PC-9 (cell line): ENCODE measurements at regions not wholly inside any gene's neighbourhood (a gene's known extent, or its start where the extent isn't known, plus 50 kb on each side); places are given as distances from the start of the nearest gene placed in this dataset.

Source experiments
- BruUV-seq: library from RNA; stranded (reverse); fragments of 400-500 nt; replicated peaks from 2 replicates; lab custom pipeline; 2021; lab: Mats Ljungman, UMichigan
- CTCF ChIA-PET: fragments of 300-600 bp; sonication (Branson Sonifier 250); formaldehyde crosslinking; loops from one replicate; lab custom pipeline; 2022; ENCODE audit warnings: antibody characterized with exemption; lab: Charles Lee
- POLR2A ChIA-PET: fragments of 300-600 bp; sonication (Branson Sonifier 250); formaldehyde crosslinking; loops from one replicate; lab custom pipeline; 2022; ENCODE audit warnings: antibody characterized with exemption; ENCODE audit not compliant: unreplicated experiment; lab: Charles Lee
- DNase-seq, 2 experiments: peaks; one replicate each; pipeline versions ENCODE4 v3.0.0 to v3.0.0-alpha.2; 2015 to 2022; ENCODE audit warnings: mixed read lengths in 1 of 2
- H2AFZ ChIP-seq: fragments of 200-600 bp; sonication (generic); 2 replicates; pipeline ENCODE4 v1.8.1; 2017; ENCODE audit warnings: antibody characterized with exemption
- H3F3A ChIP-seq: fragments of 200-600 bp; sonication (generic); 2 replicates; pipeline ENCODE4 v1.8.1; 2017; ENCODE audit warnings: antibody characterized with exemption, mild to moderate bottlenecking, low read depth; ENCODE audit not compliant: insufficient read depth
- H3K27ac ChIP-seq: fragments of 200-600 bp; sonication (generic); 2 replicates; pipeline ENCODE4 v1.6.1; 2016; ENCODE audit warnings: mixed run types
- H3K27me3 ChIP-seq: fragments of 200-600 bp; sonication (generic); 2 replicates; pipeline ENCODE4 v1.6.1; 2016; ENCODE audit warnings: low read depth, mixed run types; ENCODE audit not compliant: insufficient read depth
- H3K36me3 ChIP-seq: fragments of 200-600 bp; sonication (generic); 2 replicates; pipeline ENCODE4 v1.6.1; 2016; ENCODE audit warnings: low read depth, mixed run types
- H3K4me1 ChIP-seq: fragments of 200-600 bp; sonication (generic); replicated peaks from 2 replicates; pipeline ENCODE4 v1.6.1; 2016; ENCODE audit warnings: mixed run types; ENCODE audit not compliant: insufficient read depth
- H3K4me2 ChIP-seq: fragments of 200-600 bp; sonication (generic); 2 replicates; pipeline ENCODE4 v1.6.1; 2017; ENCODE audit warnings: mixed run types
- H3K4me3 ChIP-seq: fragments of 200-600 bp; sonication (generic); 2 replicates; pipeline ENCODE4 v1.6.1; 2016; ENCODE audit warnings: mixed run types
- H3K79me2 ChIP-seq: fragments of 200-600 bp; sonication (generic); 2 replicates; pipeline ENCODE4 v1.6.1; 2017; ENCODE audit warnings: low read depth, mixed run types
- H3K9me2 ChIP-seq: fragments of 200-600 bp; sonication (generic); 2 replicates; pipeline ENCODE4 v1.8.1; 2017; ENCODE audit warnings: mild to moderate bottlenecking; ENCODE audit not compliant: insufficient read depth
- H3K9me3 ChIP-seq: fragments of 200-600 bp; sonication (generic); 2 replicates; pipeline ENCODE4 v1.8.1; 2016; ENCODE audit warnings: low read depth; ENCODE audit not compliant: insufficient read depth
- H4K20me1 ChIP-seq: fragments of 200-600 bp; sonication (generic); 2 replicates; pipeline ENCODE4 v1.8.1; 2017; ENCODE audit not compliant: insufficient read depth
- CTCF ChIP-seq: fragments of 200-600 bp; sonication (generic); conservative IDR thresholded peaks from 2 replicates; pipeline ENCODE4 v1.6.1; 2017; ENCODE audit warnings: mixed run types, antibody characterized with exemption, mild to moderate bottlenecking, moderate library complexity
- EZH2 ChIP-seq: fragments of 200-600 bp; sonication (generic); IDR thresholded peaks from 2 replicates; pipeline ENCODE4 v1.8.0; 2017; ENCODE audit warnings: antibody characterized with exemption, low read depth
- intact Hi-C: fragments of 100-400 bp; cut with micrococcal nuclease; formaldehyde crosslinking; loops from one replicate; pipeline ENCODE4 v1.10.0; 2022; ENCODE audit not compliant: unreplicated experiment

- Histone ChIP-seq H3K4me2 (no peak overlapping the region), H4K20me1 (no peaks in the 10 kb centered on the region), H3K4me1 (no peaks in the 10 kb centered on the region), H3K79me2 (no peaks in the 10 kb centered on the region), H3K9me2 (no peaks in the 10 kb centered on the region), H3K27ac (no peak overlapping the region), H3K36me3 (no peaks in the 10 kb centered on the region), H3K4me3 (no peak overlapping the region), H2AFZ (no peak overlapping the region), H3K9me3 (no peaks in the 10 kb centered on the region), H3K27me3 (peaks cover 32% of the 10 kb centered on the region; the same call in 1 of the 2 replicates), H3F3A (no peaks in the 10 kb centered on the region)
- TF ChIP-seq CTCF (no peak), EZH2 (no peak)
- ChIA-PET CTCF (no interaction called here), POLR2A (no interaction called here)
- no peak for DNase-seq
- intact Hi-C loops: no loop called here
- no TSS peak for BruUV-seq
These were observed 307.4 kb upstream of the POU3F3 start for GRCh38 chr2:104546537-104546936.

GRCh38 chr2:104547221-104547620, 306.7 kb upstream of the POU3F3 start:
- no peaks in the 10 kb centered on the region for H3K4me1 ChIP-seq
- H3K27me3 ChIP-seq: peaks cover 33% of the 10 kb centered on the region; the same call in 1 of the 2 replicates
- no peak overlapping the region for H3K4me2 ChIP-seq
- no peak overlapping the region for H3K27ac ChIP-seq
- no peaks in the 10 kb centered on the region for H3K79me2 ChIP-seq
- CTCF ChIA-PET: no interaction called here
- no peak for TF ChIP-seq EZH2
- TF ChIP-seq CTCF: no peak
- intact Hi-C loops: no loop called here
- no peaks in the 10 kb centered on the region for H3K9me3 ChIP-seq
- no peaks in the 10 kb centered on the region for H3F3A ChIP-seq
- no peak for DNase-seq
- no peaks in the 10 kb centered on the region for H3K9me2 ChIP-seq
- BruUV-seq: no TSS peak
- no peak overlapping the region for H2AFZ ChIP-seq
- H4K20me1 ChIP-seq: no peaks in the 10 kb centered on the region
- POLR2A ChIA-PET: no interaction called here
- H3K36me3 ChIP-seq: no peaks in the 10 kb centered on the region
- H3K4me3 ChIP-seq: no peak overlapping the region

- Histone ChIP-seq H3K4me3 (no peak overlapping the region), H3K4me2 (no peak overlapping the region), H3F3A (no peaks in the 10 kb centered on the region), H2AFZ (no peak overlapping the region), H3K9me3 (no peaks in the 10 kb centered on the region; the same call in 1 of the 2 replicates), H4K20me1 (no peaks in the 10 kb centered on the region), H3K27ac (no peak overlapping the region), H3K36me3 (no peaks in the 10 kb centered on the region), H3K9me2 (no peaks in the 10 kb centered on the region), H3K79me2 (no peaks in the 10 kb centered on the region), H3K27me3 (peaks cover 51% of the 10 kb centered on the region), H3K4me1 (no peaks in the 10 kb centered on the region)
- BruUV-seq: no TSS peak
- CTCF ChIA-PET: no interaction called here
- TF ChIP-seq CTCF: no peak
- TF ChIP-seq EZH2: no peak
- POLR2A ChIA-PET: no interaction called here
- intact Hi-C loops: no loop called here
- no peak for DNase-seq
These were observed 292.7 kb upstream of the POU3F3 start for GRCh38 chr2:104561251-104561650.
